ENCODE measurements at regions not wholly inside any gene's neighbourhood (a gene's known extent, or its start where the extent isn't known, plus 50 kb on each side); places are given as distances from the start of the nearest gene placed in this dataset.

- DNase-seq (ENCODE audit: low read depth in 4 of 4, low spot score in 3 of 4): peak in 1 of 4 donors; percentile 30
Observed at GRCh38 chr4:96164814-96165351, 325.0 kb downstream of the PDHA2 start.

- DNase-seq (ENCODE audit: low read depth in 4 of 4, low spot score in 3 of 4): no peak
Observed at GRCh38 chr4:96166806-96167205, 326.9 kb downstream of the PDHA2 start.

- DNase-seq (ENCODE audit: low read depth in 4 of 4, low spot score in 3 of 4): no peak
Observed at GRCh38 chr4:96170198-96170597, 330.3 kb downstream of the PDHA2 start.

GRCh38 chr4:96173756-96174155, 333.9 kb downstream of the PDHA2 start:
- DNase-seq (ENCODE audit: low read depth in 4 of 4, low spot score in 3 of 4): no peak

GRCh38 chr4:96175871-96176270, 336.0 kb downstream of the PDHA2 start:
- no peak for DNase-seq (ENCODE audit: low read depth in 4 of 4, low spot score in 3 of 4)

GRCh38 chr4:96183611-96184010, 343.7 kb downstream of the PDHA2 start:
- no peak for DNase-seq (ENCODE audit: low read depth in 4 of 4, low spot score in 3 of 4)

GRCh38 chr4:96186593-96186992, 346.7 kb downstream of the PDHA2 start:
- no peak for DNase-seq (ENCODE audit: low read depth in 4 of 4, low spot score in 3 of 4)

GRCh38 chr4:96189761-96190160, 349.9 kb downstream of the PDHA2 start:
- no peak for DNase-seq (ENCODE audit: low read depth in 4 of 4, low spot score in 3 of 4)

- DNase-seq (ENCODE audit: low read depth in 4 of 4, low spot score in 3 of 4): no peak
Observed at GRCh38 chr4:96193061-96193460, 353.2 kb downstream of the PDHA2 start.

GRCh38 chr4:96194993-96195392, 355.1 kb downstream of the PDHA2 start:
- no peak for DNase-seq (ENCODE audit: low read depth in 4 of 4, low spot score in 3 of 4)

GRCh38 chr4:96205143-96205936, 365.4 kb downstream of the PDHA2 start:
- DNase-seq (ENCODE audit: low read depth in 4 of 4, low spot score in 3 of 4): no peak

- DNase-seq (ENCODE audit: low read depth in 4 of 4, low spot score in 3 of 4): no peak
Observed at GRCh38 chr4:96227515-96227914, 387.6 kb downstream of the PDHA2 start.

GRCh38 chr4:96228463-96228862, 388.6 kb downstream of the PDHA2 start:
- DNase-seq (ENCODE audit: low read depth in 4 of 4, low spot score in 3 of 4): no peak

GRCh38 chr4:96240041-96240440, 400.1 kb downstream of the PDHA2 start:
- no peak for DNase-seq (ENCODE audit: low read depth in 4 of 4, low spot score in 3 of 4)

GRCh38 chr4:96241819-96242218, 401.9 kb downstream of the PDHA2 start:
- DNase-seq (ENCODE audit: low read depth in 4 of 4, low spot score in 3 of 4): no peak

GRCh38 chr4:96247096-96247495, 407.2 kb downstream of the PDHA2 start:
- DNase-seq (ENCODE audit: low read depth in 4 of 4, low spot score in 3 of 4): no peak

- no peak for DNase-seq (ENCODE audit: low read depth in 4 of 4, low spot score in 3 of 4)
Observed at GRCh38 chr4:96248225-96248624, 408.3 kb downstream of the PDHA2 start.

- DNase-seq (ENCODE audit: low read depth in 4 of 4, low spot score in 3 of 4): no peak
Observed at GRCh38 chr4:96260064-96260682, 420.3 kb downstream of the PDHA2 start.

- no peak for DNase-seq (ENCODE audit: low read depth in 4 of 4, low spot score in 3 of 4)
Observed at GRCh38 chr4:96262057-96262456, 422.2 kb downstream of the PDHA2 start.

- no peak for DNase-seq (ENCODE audit: low read depth in 4 of 4, low spot score in 3 of 4)
Observed at GRCh38 chr4:96263291-96263690, 423.4 kb downstream of the PDHA2 start.

- no peak for DNase-seq (ENCODE audit: low read depth in 4 of 4, low spot score in 3 of 4)
Observed at GRCh38 chr4:96264941-96265463, 425.1 kb downstream of the PDHA2 start.

- no peak for DNase-seq (ENCODE audit: low read depth in 4 of 4, low spot score in 3 of 4)
Observed at GRCh38 chr4:96293806-96294205, 453.9 kb downstream of the PDHA2 start.

Data from left renal pelvis (tissue), 4 donors.